Colonic mucosa (tissue), 4 donors: ENCODE measurements at regions not wholly inside any gene's neighbourhood (a gene's known extent, or its start where the extent isn't known, plus 50 kb on each side); places are given as distances from the start of the nearest gene placed in this dataset.

Experiments
- DNase-seq: peaks from one replicate; pipeline ENCODE4 v3.0.0-alpha.2; 2020
- H3K27ac ChIP-seq: fragments of 200-600 bp; one replicate; pipeline ENCODE4 v1.8.0; 2021
- H3K27me3 ChIP-seq: fragments of 200-600 bp; one replicate; pipeline ENCODE4 v1.8.0; 2021
- H3K36me3 ChIP-seq: fragments of 200-600 bp; one replicate; pipeline ENCODE4 v1.8.0; 2021
- H3K4me1 ChIP-seq: fragments of 200-600 bp; one replicate; pipeline ENCODE4 v1.8.0; 2021; ENCODE audit warnings: mild to moderate bottlenecking
- H3K4me3 ChIP-seq: fragments of 200-600 bp; one replicate; pipeline ENCODE4 v1.8.0; 2021
- H3K9ac ChIP-seq, 2 donors: one replicate each; pipeline ENCODE4 v1.7.0; 2013; ENCODE audit warnings: control low read depth in 2 of 2, low read depth in 2 of 2, low read length in 2 of 2
- H3K9me3 ChIP-seq: fragments of 200-600 bp; one replicate; pipeline ENCODE4 v1.8.0; 2021
- CTCF ChIP-seq: fragments of 200-600 bp; IDR thresholded peaks from one replicate; pipeline ENCODE4 v1.8.0; 2022; ENCODE audit warnings: antibody characterized with exemption, mild to moderate bottlenecking
- intact Hi-C: fragments of 100-400 bp; cut with DNase I; formaldehyde crosslinking; loops from one replicate; pipeline ENCODE4 v1.14.1; 2022
- donor health status: healthy.
- donor health status: DM: no; HTN: no; CAD: no.
- donor health status: DM: no; HTN: no; CAD: no.

GRCh38 chr2:180742801-180743200 is 237.6 kb upstream of the UBE2E3 start:
- Histone ChIP-seq H3K9ac (no peak overlapping the region), H3K4me3 (no peak overlapping the region), H3K9me3 (no peaks in the 10 kb centered on the region), H3K27me3 (no peaks in the 10 kb centered on the region), H3K27ac (no peak overlapping the region), H3K4me1 (no peaks in the 10 kb centered on the region), H3K36me3 (no peaks in the 10 kb centered on the region)
- TF ChIP-seq CTCF = no peak
- intact Hi-C loops = no loop called here
- no peak for DNase-seq

DNA sequence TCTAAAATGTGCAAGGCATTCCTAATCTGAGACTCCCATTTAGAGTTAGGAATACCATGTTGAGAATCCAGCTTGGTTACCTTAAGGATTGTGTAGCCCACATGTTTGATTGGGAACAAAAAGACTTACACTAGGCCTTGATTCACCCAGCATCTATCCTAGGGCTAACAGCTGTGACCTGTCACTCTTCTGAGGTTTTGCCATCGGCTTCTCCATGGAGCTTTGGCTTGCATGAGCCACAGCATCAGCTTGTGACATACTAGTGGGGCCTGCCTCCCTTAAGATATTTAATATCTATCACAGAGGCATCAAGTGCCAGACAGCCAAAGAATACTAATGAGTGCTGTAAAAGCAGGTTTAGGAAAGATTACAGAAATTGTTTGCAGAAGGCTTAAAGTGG is 241.3 kb upstream of the UBE2E3 start:
- Histone ChIP-seq H3K9me3 (no peaks in the 10 kb centered on the region), H3K4me3 (no peak overlapping the region), H3K4me1 (no peaks in the 10 kb centered on the region), H3K27me3 (no peaks in the 10 kb centered on the region), H3K27ac (no peak overlapping the region), H3K9ac (no peak overlapping the region), H3K36me3 (no peaks in the 10 kb centered on the region)
- intact Hi-C loops = no loop called here
- no peak for DNase-seq
- TF ChIP-seq CTCF = no peak

- no peak overlapping the region for H3K27ac ChIP-seq
- no peaks in the 10 kb centered on the region for H3K4me1 ChIP-seq
- no peaks in the 10 kb centered on the region for H3K36me3 ChIP-seq
- no peaks in the 10 kb centered on the region for H3K9me3 ChIP-seq
- no peaks in the 10 kb centered on the region for H3K27me3 ChIP-seq
- no peak for TF ChIP-seq CTCF
- no peak for DNase-seq
- intact Hi-C loops = no loop called here
- H3K4me3 ChIP-seq = no peak overlapping the region
- no peak overlapping the region for H3K9ac ChIP-seq
These were observed 244.6 kb upstream of the UBE2E3 start for GRCh38 chr2:180735799-180736198.

DNA sequence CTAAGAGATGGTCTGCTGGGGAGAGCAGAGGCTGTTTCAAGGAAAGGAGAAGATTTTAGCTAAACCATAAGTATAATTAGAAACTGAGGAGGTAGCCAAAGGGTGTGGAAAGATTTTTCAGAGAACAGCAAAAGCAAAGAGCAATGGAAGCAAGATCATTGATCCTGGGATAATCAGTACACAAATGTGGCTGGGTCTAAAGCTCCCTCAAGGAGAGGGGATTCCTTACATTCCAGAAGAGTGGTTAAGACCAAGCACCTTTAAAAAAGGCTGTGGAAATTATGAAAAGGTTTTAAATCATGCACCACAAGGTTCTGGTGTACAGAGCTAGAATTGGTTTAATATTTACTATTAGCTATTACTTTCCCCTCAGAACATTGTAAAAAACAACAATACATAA is 246.0 kb upstream of the UBE2E3 start:
- intact Hi-C loops = no loop called here
- H3K4me3 ChIP-seq = no peak overlapping the region
- no peak overlapping the region for H3K27ac ChIP-seq
- no peaks in the 10 kb centered on the region for H3K4me1 ChIP-seq
- no peak for DNase-seq
- H3K9ac ChIP-seq = no peak overlapping the region
- no peaks in the 10 kb centered on the region for H3K9me3 ChIP-seq
- H3K36me3 ChIP-seq = no peaks in the 10 kb centered on the region
- no peaks in the 10 kb centered on the region for H3K27me3 ChIP-seq
- no peak for TF ChIP-seq CTCF

- Histone ChIP-seq H3K4me3 (no peak overlapping the region), H3K36me3 (no peaks in the 10 kb centered on the region), H3K4me1 (no peaks in the 10 kb centered on the region), H3K27ac (no peak overlapping the region), H3K9ac (no peak overlapping the region), H3K9me3 (no peaks in the 10 kb centered on the region), H3K27me3 (no peaks in the 10 kb centered on the region)
- no peak for TF ChIP-seq CTCF
- intact Hi-C loops = no loop called here
- no peak for DNase-seq
These were observed 247.1 kb upstream of the UBE2E3 start for GRCh38 chr2:180733330-180733729.

DNA sequence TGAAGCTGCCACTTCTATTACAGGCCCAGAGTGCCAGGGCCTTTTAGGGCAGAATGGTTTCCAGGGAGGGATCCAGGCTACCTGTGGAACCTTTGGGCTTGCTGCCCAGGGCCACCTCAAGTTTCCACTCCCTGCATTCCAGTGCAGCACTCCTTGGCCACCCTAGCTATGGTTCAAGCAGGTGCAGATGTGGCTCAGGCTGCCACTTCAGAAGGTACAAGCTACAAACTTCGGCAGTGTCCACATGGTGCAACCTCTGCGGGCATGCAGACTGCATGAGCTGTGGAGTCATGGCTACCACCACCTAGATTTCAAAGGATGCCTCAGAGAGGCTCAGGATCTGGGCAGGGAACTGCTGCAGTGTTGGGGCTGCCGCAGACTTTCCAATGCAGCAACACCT is 248.1 kb upstream of the UBE2E3 start:
- Histone ChIP-seq H3K4me3 (no peak overlapping the region), H3K9ac (no peak overlapping the region), H3K4me1 (no peaks in the 10 kb centered on the region), H3K27me3 (no peaks in the 10 kb centered on the region), H3K27ac (no peak overlapping the region), H3K36me3 (no peaks in the 10 kb centered on the region), H3K9me3 (no peaks in the 10 kb centered on the region)
- intact Hi-C loops = no loop called here
- no peak for DNase-seq
- no peak for TF ChIP-seq CTCF
